ENCODE measurements at regions not wholly inside any gene's neighbourhood (a gene's known extent, or its start where the extent isn't known, plus 50 kb on each side); places are given as distances from the start of the nearest gene placed in this dataset.

DNA sequence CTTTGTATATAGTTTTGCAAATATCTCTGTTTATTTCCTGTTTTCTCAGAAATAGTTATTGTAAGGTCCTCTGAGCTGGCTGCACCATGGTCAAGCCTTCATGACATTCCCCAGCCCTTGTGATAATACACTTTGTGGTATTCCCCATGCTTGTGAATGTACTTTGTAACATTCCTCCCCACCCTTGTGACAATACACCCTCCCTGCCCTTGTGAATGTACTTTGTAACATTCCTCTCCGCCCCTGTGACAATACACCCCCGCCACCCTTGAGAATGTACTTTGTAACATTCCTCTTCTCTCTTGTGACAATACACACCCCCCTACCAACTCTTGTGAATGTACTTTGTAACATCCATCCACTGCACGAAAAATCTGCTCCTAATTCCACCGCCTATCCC lies 530.7 kb downstream of the CENPC start:
- TF ChIP-seq, protein P1, sequence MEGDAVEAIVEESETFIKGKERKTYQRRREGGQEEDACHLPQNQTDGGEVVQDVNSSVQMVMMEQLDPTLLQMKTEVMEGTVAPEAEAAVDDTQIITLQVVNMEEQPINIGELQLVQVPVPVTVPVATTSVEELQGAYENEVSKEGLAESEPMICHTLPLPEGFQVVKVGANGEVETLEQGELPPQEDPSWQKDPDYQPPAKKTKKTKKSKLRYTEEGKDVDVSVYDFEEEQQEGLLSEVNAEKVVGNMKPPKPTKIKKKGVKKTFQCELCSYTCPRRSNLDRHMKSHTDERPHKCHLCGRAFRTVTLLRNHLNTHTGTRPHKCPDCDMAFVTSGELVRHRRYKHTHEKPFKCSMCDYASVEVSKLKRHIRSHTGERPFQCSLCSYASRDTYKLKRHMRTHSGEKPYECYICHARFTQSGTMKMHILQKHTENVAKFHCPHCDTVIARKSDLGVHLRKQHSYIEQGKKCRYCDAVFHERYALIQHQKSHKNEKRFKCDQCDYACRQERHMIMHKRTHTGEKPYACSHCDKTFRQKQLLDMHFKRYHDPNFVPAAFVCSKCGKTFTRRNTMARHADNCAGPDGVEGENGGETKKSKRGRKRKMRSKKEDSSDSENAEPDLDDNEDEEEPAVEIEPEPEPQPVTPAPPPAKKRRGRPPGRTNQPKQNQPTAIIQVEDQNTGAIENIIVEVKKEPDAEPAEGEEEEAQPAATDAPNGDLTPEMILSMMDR (IDR thresholded peaks at IDR 0.05): no peak
- TF ChIP-seq POLR2A (IDR thresholded peaks at IDR 0.05): no peak
